ENCODE measurements at regions not wholly inside any gene's neighbourhood (a gene's known extent, or its start where the extent isn't known, plus 50 kb on each side); places are given as distances from the start of the nearest gene placed in this dataset.

- in situ Hi-C loops (cut with MboI; ENCODE audit: low sequenced_read_pairs) = no loop called here
These were observed 109.8 kb downstream of the ETS2 start for GRCh38 chr21:38915546-38915945.

More at GRCh38 chr21:38915546-38915945, 109.8 kb downstream of the ETS2 start:
- dilution Hi-C loops (cut with HindIII; ENCODE audit: low sequenced_read_pairs, unreplicated experiment) = no loop called here
- ChIA-PET POLR2A (ENCODE audit: unreplicated experiment) (no interaction called here), CTCF (interaction anchor here (1.0 kb wide), 1 partner anchor 43 kb away, joined by 3 read pairs; no protein-coding TSS in a partner anchor)
- ATAC-seq (ENCODE audit: low read depth) (no peak), DNase-seq (no peak)
- Histone ChIP-seq H4K8ac (ENCODE audit: low read depth in 2 of 2, low read length in 2 of 2) (no peak overlapping the region), H3K14ac (replicated peaks; ENCODE audit: low read depth, low read length) (no peak overlapping the region; the same call in 1 of the 2 replicates), H2BK15ac (ENCODE audit: low read depth, low read length) (no peak overlapping the region), H3K4me3 (ENCODE audit: insufficient read depth, low read depth, low read length) (no peak overlapping the region), H4K20me1 (ENCODE audit: insufficient read depth, low read length) (no peaks in the 10 kb centered on the region), H3K27me3 (ENCODE audit: control insufficient read depth, insufficient read depth, low read length) (no peaks in the 10 kb centered on the region), H3K9me3 (ENCODE audit: control insufficient read depth, insufficient read depth, low read length) (no peaks in the 10 kb centered on the region), H2AK9ac (replicated peaks; ENCODE audit: low read depth, low read length, poor library complexity) (no peak overlapping the region), H2BK20ac (ENCODE audit: low read depth, low read length) (no peak overlapping the region; the same call in 1 of the 2 replicates), H2AK5ac (ENCODE audit: low read depth, low read length) (no peak overlapping the region), H3K27ac (ENCODE audit: insufficient read depth, low read length) (no peak overlapping the region), H4K5ac (ENCODE audit: low read depth, low read length) (no peak overlapping the region; the same call in 1 of the 2 replicates), H4K91ac (ENCODE audit: insufficient read depth, low read depth, low read length) (0 out of 2 replicates have a peak overlapping the region, but pooled peaks have one; percentile 24), H3K9me1 (ENCODE audit: insufficient read depth, low read length) (peaks cover 17% of the 10 kb centered on the region), H3K56ac (ENCODE audit: extremely low read depth, insufficient read depth, low read length) (no peak overlapping the region), H2BK5ac (ENCODE audit: low read depth, low read length, poor library complexity, severe bottlenecking) (no peak overlapping the region), H2BK120ac (ENCODE audit: low read depth, low read length) (no peak overlapping the region), H3K23ac (ENCODE audit: low read depth, low read length) (no peak overlapping the region; the same call in 1 of the 2 replicates), H3K36me3 (ENCODE audit: control insufficient read depth, insufficient read depth, low read length) (no peaks in the 10 kb centered on the region), H3K18ac (ENCODE audit: low read depth, low read length) (no peak overlapping the region), H3K9ac (ENCODE audit: low read depth, low read length) (no peak overlapping the region), H3K79me1 (ENCODE audit: low read depth in 1 of 2, low read length in 2 of 2) (no peaks in the 10 kb centered on the region), H3K4me2 (ENCODE audit: low read depth, low read length) (no peak overlapping the region), H3K4ac (ENCODE audit: low read depth, low read length) (no peak overlapping the region; the same call in 1 of the 2 replicates), H2AFZ (replicated peaks; ENCODE audit: low read length, poor library complexity) (no peak overlapping the region), H3K4me1 (ENCODE audit: control insufficient read depth, insufficient read depth, low read length) (peaks cover 19% of the 10 kb centered on the region)
- TF ChIP-seq NFE2L2 (IDR thresholded peaks at IDR 0.05; ENCODE audit: low read depth, low read length) (no peak), RCOR1 (IDR thresholded peaks at IDR 0.05; ENCODE audit: insufficient replicate concordance, low read length) (no peak), POLR2A (IDR thresholded peaks at IDR 0.05; ENCODE audit: low read depth, low read length) (no peak), USF2 (IDR thresholded peaks at IDR 0.05; ENCODE audit: low read depth, low read length) (no peak), MAZ (IDR thresholded peaks at IDR 0.05; ENCODE audit: borderline replicate concordance, low read depth, low read length) (no peak)
- BruUV-seq (replicated peaks) = no TSS peak
- no CpG with 5 or more reads among the region's 4 CpGs for WGBS, 2 experiments (ENCODE audit: extremely low coverage in 2 of 2, insufficient read length in 1 of 2)
- intact Hi-C loops (cut with micrococcal nuclease) = loop anchor here (10.0 kb wide), 1 partner anchor 181 kb away; no protein-coding TSS in a partner anchor
